ENCODE measurements at regions not wholly inside any gene's neighbourhood (a gene's known extent, or its start where the extent isn't known, plus 50 kb on each side); places are given as distances from the start of the nearest gene placed in this dataset.

- Histone ChIP-seq H3K36me3 (ENCODE audit: control insufficient read depth in 2 of 2, insufficient read depth in 2 of 2, low read length in 1 of 2) (no peaks in the 10 kb centered on the region), H3K9me3 (replicated peaks; ENCODE audit: control insufficient read depth, insufficient read depth, low read length) (no peaks in the 10 kb centered on the region), H3K4me3 (no peak overlapping the region), H4K20me1 (ENCODE audit: control insufficient read depth, insufficient read depth) (no peaks in the 10 kb centered on the region), H3K4me2 (ENCODE audit: control insufficient read depth, insufficient read depth) (no peak overlapping the region), H3K4me1 (ENCODE audit: control insufficient read depth, insufficient read depth, low read length) (no peaks in the 10 kb centered on the region), H3K9ac (ENCODE audit: control insufficient read depth, insufficient read depth, low read length) (no peak overlapping the region), H3K27me3 (replicated peaks in 1 of 2; ENCODE audit: control insufficient read depth in 2 of 2, insufficient read depth in 2 of 2, low read length in 1 of 2) (no peaks in the 10 kb centered on the region), H3K27ac (ENCODE audit: control insufficient read depth, insufficient read depth) (no peak overlapping the region), H3K79me2 (ENCODE audit: control insufficient read depth, insufficient read depth, low read length) (no peaks in the 10 kb centered on the region), H2AFZ (ENCODE audit: control insufficient read depth, low read depth, low read length) (no peak overlapping the region)
- intact Hi-C loops (cut with micrococcal nuclease; ENCODE audit: unreplicated experiment) (no loop called here), in situ Hi-C loops (cut with MboI) (no loop called here)
- WGBS (ENCODE audit: insufficient coverage, insufficient replicate concordance, low lambda C conversion rate, missing lambda C conversion rate): 1% methylated on average over 2 of the region's 2 CpGs
- no TSS peak for BruUV-seq (replicated peaks)
- DNase-seq (ENCODE audit: low read depth, low spot score): no peak
- ChIA-PET RAD21 (ENCODE audit: unreplicated experiment) (no interaction called here), CTCF (no interaction called here), SMC1A (ENCODE audit: uncharacterized antibody, unreplicated experiment) (no interaction called here), POLR2A (no interaction called here)
- FAIRE-seq: no peak
- no peak for ATAC-seq
- no peak for TF ChIP-seq MEF2A (IDR thresholded peaks at IDR 0.05; ENCODE audit: insufficient read depth, low read depth, low read length)
- TF ChIP-seq MXI1 (IDR thresholded peaks at IDR 0.05; ENCODE audit: low read depth, low read length): no peak
- TF ChIP-seq RCOR1 (conservative IDR thresholded peaks at IDR 0.05; ENCODE audit: low read depth, low read length): no peak
Observed at GRCh38 chr4:58209001-58209400, 1098.8 kb upstream of the IGFBP7 start.

GRCh38 chr4:58205446-58206235 lies 1095.5 kb upstream of the IGFBP7 start:
- CTCF ChIA-PET: no interaction called here
- Histone ChIP-seq H3K27ac (ENCODE audit: control insufficient read depth, insufficient read depth) (no peak overlapping the region), H4K20me1 (ENCODE audit: control insufficient read depth, insufficient read depth) (no peaks in the 10 kb centered on the region), H3K4me3 (no peak overlapping the region), H3K4me1 (ENCODE audit: control insufficient read depth, insufficient read depth, low read length) (no peaks in the 10 kb centered on the region), H3K27me3 (replicated peaks in 1 of 2; ENCODE audit: control insufficient read depth in 2 of 2, insufficient read depth in 2 of 2, low read length in 1 of 2) (no peaks in the 10 kb centered on the region), H2AFZ (ENCODE audit: control insufficient read depth, low read depth, low read length) (no peak overlapping the region), H3K9ac (ENCODE audit: control insufficient read depth, insufficient read depth, low read length) (no peak overlapping the region), H3K4me2 (ENCODE audit: control insufficient read depth, insufficient read depth) (no peak overlapping the region), H3K79me2 (ENCODE audit: control insufficient read depth, insufficient read depth, low read length) (no peaks in the 10 kb centered on the region), H3K36me3 (ENCODE audit: control insufficient read depth in 2 of 2, insufficient read depth in 2 of 2, low read length in 1 of 2) (no peaks in the 10 kb centered on the region), H3K9me3 (replicated peaks; ENCODE audit: control insufficient read depth, insufficient read depth, low read length) (no peaks in the 10 kb centered on the region)
- POLR2A ChIA-PET: no interaction called here
- no peak for ATAC-seq
- RAD21 ChIA-PET (ENCODE audit: unreplicated experiment): no interaction called here
- SMC1A ChIA-PET (ENCODE audit: uncharacterized antibody, unreplicated experiment): no interaction called here
- in situ Hi-C loops (cut with MboI) (no loop called here), intact Hi-C loops (cut with micrococcal nuclease; ENCODE audit: unreplicated experiment) (no loop called here)
- FAIRE-seq: no peak
- no TSS peak for BruUV-seq (replicated peaks)
- no peak for DNase-seq (ENCODE audit: low read depth, low spot score)
- WGBS (ENCODE audit: insufficient coverage, insufficient replicate concordance, low lambda C conversion rate, missing lambda C conversion rate): 13% methylated on average over 3 of the region's 3 CpGs
- no peak for TF ChIP-seq KDM1A (IDR thresholded peaks at IDR 0.05; ENCODE audit: borderline replicate concordance)
- TF ChIP-seq MEF2B (IDR thresholded peaks at IDR 0.05; ENCODE audit: partially characterized antibody, poor library complexity, severe bottlenecking): no peak
- no peak for TF ChIP-seq CTCF (IDR thresholded peaks at IDR 0.05 in 2 of 3, conservative IDR thresholded peaks at IDR 0.05 in 1 of 3; ENCODE audit: control insufficient read depth in 2 of 3, extremely low read depth in 1 of 3, insufficient read depth in 1 of 3, low read depth in 3 of 3, low read length in 3 of 3)
- no peak for TF ChIP-seq SMARCA5 (IDR thresholded peaks at IDR 0.05)
- no peak for TF ChIP-seq TCF3 (IDR thresholded peaks at IDR 0.05; ENCODE audit: borderline replicate concordance, insufficient read depth, low read depth, low read length)
- no peak for TF ChIP-seq RAD51 (IDR thresholded peaks at IDR 0.05)
- TF ChIP-seq ZBED1 (IDR thresholded peaks at IDR 0.05; ENCODE audit: borderline replicate concordance): no peak
- TF ChIP-seq PBX3 (IDR thresholded peaks at IDR 0.05; ENCODE audit: insufficient replicate concordance, low read depth, low read length): no peak
- TF ChIP-seq MLLT1 (IDR thresholded peaks at IDR 0.05): no peak

Measured in GM12878 (cell line).